ENCODE measurements at regions not wholly inside any gene's neighbourhood (a gene's known extent, or its start where the extent isn't known, plus 50 kb on each side); places are given as distances from the start of the nearest gene placed in this dataset.

DNA sequence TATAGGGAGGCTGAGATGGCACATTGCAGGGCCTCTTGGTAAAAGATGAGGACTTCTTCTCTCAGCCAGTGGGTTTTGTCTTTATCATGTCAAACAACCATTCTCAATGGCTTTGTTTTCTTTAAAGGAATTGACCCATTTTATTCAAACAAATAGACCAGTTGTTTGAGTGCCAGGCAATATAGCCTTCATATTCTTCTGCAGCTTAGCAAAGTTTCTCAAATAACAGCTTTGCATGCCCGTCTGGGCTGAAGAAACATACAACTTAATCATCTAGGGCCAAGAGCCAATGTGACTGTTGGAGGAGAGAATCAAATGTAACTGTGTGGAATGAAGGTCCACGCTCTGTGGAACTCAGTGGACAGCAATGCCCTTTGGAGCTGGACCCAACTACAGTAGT, 57.4 kb upstream of the ADRA1B start:
- TF ChIP-seq, protein P1, sequence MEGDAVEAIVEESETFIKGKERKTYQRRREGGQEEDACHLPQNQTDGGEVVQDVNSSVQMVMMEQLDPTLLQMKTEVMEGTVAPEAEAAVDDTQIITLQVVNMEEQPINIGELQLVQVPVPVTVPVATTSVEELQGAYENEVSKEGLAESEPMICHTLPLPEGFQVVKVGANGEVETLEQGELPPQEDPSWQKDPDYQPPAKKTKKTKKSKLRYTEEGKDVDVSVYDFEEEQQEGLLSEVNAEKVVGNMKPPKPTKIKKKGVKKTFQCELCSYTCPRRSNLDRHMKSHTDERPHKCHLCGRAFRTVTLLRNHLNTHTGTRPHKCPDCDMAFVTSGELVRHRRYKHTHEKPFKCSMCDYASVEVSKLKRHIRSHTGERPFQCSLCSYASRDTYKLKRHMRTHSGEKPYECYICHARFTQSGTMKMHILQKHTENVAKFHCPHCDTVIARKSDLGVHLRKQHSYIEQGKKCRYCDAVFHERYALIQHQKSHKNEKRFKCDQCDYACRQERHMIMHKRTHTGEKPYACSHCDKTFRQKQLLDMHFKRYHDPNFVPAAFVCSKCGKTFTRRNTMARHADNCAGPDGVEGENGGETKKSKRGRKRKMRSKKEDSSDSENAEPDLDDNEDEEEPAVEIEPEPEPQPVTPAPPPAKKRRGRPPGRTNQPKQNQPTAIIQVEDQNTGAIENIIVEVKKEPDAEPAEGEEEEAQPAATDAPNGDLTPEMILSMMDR (IDR thresholded peaks at IDR 0.05; ENCODE audit: borderline replicate concordance, extremely low read depth, low read length, poor library complexity, severe bottlenecking) = no peak
- no peak for TF ChIP-seq EZH2 (IDR thresholded peaks at IDR 0.05; ENCODE audit: borderline replicate concordance, low read depth, low read length, severe bottlenecking)
